Activated gamma-delta T cell treated with anti-CD3 and anti-CD28 coated beads, Interleukin-2, amount 50 U/mL, for 16 hours (primary cell): ENCODE measurements at regions not wholly inside any gene's neighbourhood (a gene's known extent, or its start where the extent isn't known, plus 50 kb on each side); places are given as distances from the start of the nearest gene placed in this dataset.

ENCODE experiments used
- DNase-seq: peaks from one replicate; pipeline ENCODE4 v3.0.0-alpha.2; 2020; ENCODE audit warnings: low read depth

GRCh38 chr18:67290421-67290820 is 226.1 kb downstream of the DSEL start:
- DNase-seq = no peak

- no peak for DNase-seq
These were observed 230.9 kb downstream of the DSEL start for GRCh38 chr18:67285583-67285982.

- DNase-seq = no peak
These were observed 233.7 kb downstream of the DSEL start for GRCh38 chr18:67282796-67283195.

GRCh38 chr18:67281746-67282145 is 234.8 kb downstream of the DSEL start:
- no peak for DNase-seq

GRCh38 chr18:67280486-67281242 is 235.9 kb downstream of the DSEL start:
- no peak for DNase-seq

- DNase-seq = no peak
These were observed 236.5 kb downstream of the DSEL start for GRCh38 chr18:67279988-67280387.

- no peak for DNase-seq
These were observed 237.5 kb downstream of the DSEL start for GRCh38 chr18:67278984-67279383.

- DNase-seq = no peak
These were observed 239.9 kb downstream of the DSEL start for GRCh38 chr18:67276638-67277037.

GRCh38 chr18:67273288-67273687 is 243.2 kb downstream of the DSEL start:
- DNase-seq = no peak

GRCh38 chr18:67269206-67269605 is 247.3 kb downstream of the DSEL start:
- DNase-seq = no peak

- no peak for DNase-seq
These were observed 248.0 kb downstream of the DSEL start for GRCh38 chr18:67268530-67268929.

- DNase-seq = no peak
These were observed 250.0 kb downstream of the DSEL start for GRCh38 chr18:67266246-67267237.

- no peak for DNase-seq
These were observed 250.9 kb downstream of the DSEL start for GRCh38 chr18:67265464-67266245.

GRCh38 chr18:67261931-67262552 is 254.5 kb downstream of the DSEL start:
- no peak for DNase-seq

GRCh38 chr18:67260841-67261240 is 255.7 kb downstream of the DSEL start:
- DNase-seq = no peak

- no peak for DNase-seq
These were observed 265.6 kb downstream of the DSEL start for GRCh38 chr18:67250776-67251424.

GRCh38 chr18:67243799-67244587 is 272.5 kb downstream of the DSEL start:
- DNase-seq = no peak

- no peak for DNase-seq
These were observed 274.5 kb downstream of the DSEL start for GRCh38 chr18:67242001-67242400.

- DNase-seq = no peak
These were observed 275.2 kb downstream of the DSEL start for GRCh38 chr18:67241299-67241698.

GRCh38 chr18:67239826-67240225 is 276.7 kb downstream of the DSEL start:
- DNase-seq = no peak
